Mesenchymal stem cell (in vitro differentiated cells and primary cell): ENCODE measurements at regions not wholly inside any gene's neighbourhood (a gene's known extent, or its start where the extent isn't known, plus 50 kb on each side); places are given as distances from the start of the nearest gene placed in this dataset.
A peak's percentile ranks its signal among the peaks of the same experiment; 100 is the strongest.

Source experiments
- DNase-seq: peaks from one replicate; pipeline ENCODE4 v3.0.0-alpha.2; 2013
- H2AFZ ChIP-seq: one replicate; pipeline ENCODE4 v1.6.1; 2013; ENCODE audit warnings: low read depth, mild to moderate bottlenecking, control low read depth, inconsistent platforms, low read length, moderate library complexity
- H2AK5ac ChIP-seq: 2 replicates; pipeline ENCODE4 v1.6.1; 2013; ENCODE audit warnings: low read length, moderate library complexity, mild to moderate bottlenecking, inconsistent platforms; ENCODE audit not compliant: severe bottlenecking
- H2BK120ac ChIP-seq: one replicate; pipeline ENCODE4 v1.6.1; 2013; ENCODE audit warnings: low read depth, mild to moderate bottlenecking, inconsistent platforms, low read length, moderate library complexity
- H2BK12ac ChIP-seq, 2 experiments: one replicate each; pipeline ENCODE4 v1.6.1; 2013; ENCODE audit warnings: inconsistent platforms in 2 of 2, low read length in 2 of 2, mild to moderate bottlenecking in 2 of 2, moderate library complexity in 2 of 2, control low read depth in 1 of 2
- H2BK15ac ChIP-seq: one replicate; pipeline ENCODE4 v1.6.1; 2013; ENCODE audit warnings: mild to moderate bottlenecking, low read depth, inconsistent platforms; ENCODE audit not compliant: poor library complexity, severe bottlenecking
- H2BK5ac ChIP-seq: 2 replicates; pipeline ENCODE4 v1.6.1; 2013; ENCODE audit warnings: low read depth, mild to moderate bottlenecking, low read length, control low read depth, inconsistent platforms; ENCODE audit not compliant: poor library complexity, severe bottlenecking
- H3K14ac ChIP-seq, 2 experiments: one replicate each; pipeline ENCODE4 v1.6.1; 2013; ENCODE audit warnings: inconsistent platforms in 2 of 2, low read length in 2 of 2, control low read depth in 1 of 2, mild to moderate bottlenecking in 1 of 2, moderate library complexity in 1 of 2
- H3K18ac ChIP-seq, 2 experiments: one replicate each; pipeline ENCODE4 v1.6.1; 2013; ENCODE audit warnings: inconsistent platforms in 2 of 2, low read length in 2 of 2, control low read depth in 1 of 2, low read depth in 1 of 2, mild to moderate bottlenecking in 1 of 2
- H3K23ac ChIP-seq, 2 experiments: one replicate each; pipeline ENCODE4 v1.6.1; 2013; ENCODE audit warnings: inconsistent platforms in 2 of 2, low read length in 2 of 2, mild to moderate bottlenecking in 2 of 2, moderate library complexity in 2 of 2, control low read depth in 1 of 2
- H3K27ac ChIP-seq: 2 replicates; pipeline ENCODE4 v1.5.1; 2013; ENCODE audit warnings: mild to moderate bottlenecking, moderate library complexity, low read length, control low read depth, inconsistent platforms; ENCODE audit not compliant: poor library complexity, severe bottlenecking
- H3K27me3 ChIP-seq, 2 experiments: 2 replicates each; pipeline versions ENCODE4 v1.6.1 to v1.7.0; 2013; ENCODE audit warnings: low read length in 2 of 2, mild to moderate bottlenecking in 2 of 2, moderate library complexity in 2 of 2, control low read depth in 1 of 2, inconsistent platforms in 1 of 2; ENCODE audit not compliant: control insufficient read depth in 1 of 2, insufficient read depth in 1 of 2
- H3K36me3 ChIP-seq, 2 experiments: 2 replicates each; pipeline versions ENCODE4 v1.6.1 to v1.7.0; 2013; ENCODE audit warnings: low read length in 2 of 2, control low read depth in 1 of 2, inconsistent platforms in 1 of 2, low read depth in 1 of 2, mild to moderate bottlenecking in 1 of 2; ENCODE audit not compliant: insufficient read depth in 2 of 2, control insufficient read depth in 1 of 2
- H3K4ac ChIP-seq, 2 experiments: one replicate each; pipeline ENCODE4 v1.6.1; 2013; ENCODE audit warnings: inconsistent platforms in 2 of 2, low read length in 2 of 2, mild to moderate bottlenecking in 2 of 2, moderate library complexity in 2 of 2, control low read depth in 1 of 2, low read depth in 1 of 2
- H3K4me1 ChIP-seq: 2 replicates; pipeline ENCODE4 v1.6.1; 2013; ENCODE audit warnings: low read depth, low read length, control low read depth; ENCODE audit not compliant: control insufficient read depth, insufficient read depth
- H3K4me2 ChIP-seq: 2 replicates; pipeline ENCODE4 v1.6.1; 2013; ENCODE audit warnings: low read length, mild to moderate bottlenecking, inconsistent platforms; ENCODE audit not compliant: poor library complexity, severe bottlenecking
- H3K4me3 ChIP-seq, 2 experiments: 2 replicates each; pipeline versions ENCODE4 v1.5.1 to v1.7.0; 2013; ENCODE audit warnings: low read length in 2 of 2, mild to moderate bottlenecking in 2 of 2, control low read depth in 1 of 2, low read depth in 1 of 2; ENCODE audit not compliant: insufficient read depth in 1 of 2
- H3K79me1 ChIP-seq: replicated peaks from 2 replicates; pipeline ENCODE4 v1.6.1; 2013; ENCODE audit warnings: mild to moderate bottlenecking, control low read depth, low read length, inconsistent platforms; ENCODE audit not compliant: poor library complexity, severe bottlenecking
- H3K9ac ChIP-seq: 2 replicates; pipeline ENCODE4 v1.7.0; 2013; ENCODE audit warnings: mild to moderate bottlenecking, low read length, moderate library complexity
- H3K9me3 ChIP-seq: 2 replicates; pipeline ENCODE4 v1.7.0; 2013; ENCODE audit warnings: mild to moderate bottlenecking, low read length; ENCODE audit not compliant: control insufficient read depth
- H4K8ac ChIP-seq: one replicate; pipeline ENCODE4 v1.6.1; 2013; ENCODE audit warnings: inconsistent platforms, mild to moderate bottlenecking, low read length, moderate library complexity
- H4K91ac ChIP-seq: one replicate; pipeline ENCODE4 v1.6.1; 2013; ENCODE audit warnings: mild to moderate bottlenecking, low read length, inconsistent platforms
- WGBS: methylation state at CpG from one replicate; pipeline ENCODE4 v1.1.7; 2013; ENCODE audit warnings: mixed read lengths; 5-methylcytosine and 5-hydroxymethylcytosine counted together

- no peaks in the 10 kb centered on the region for H3K36me3 ChIP-seq
- H2AFZ ChIP-seq, result peak overlapping the region; percentile 61
- H2BK15ac ChIP-seq, result no peak overlapping the region
- H3K14ac ChIP-seq, result peak overlapping the region in 1 of 2 experiments; percentile 71
- 98% methylated on average over 4 of the region's 4 CpGs for WGBS
- no peak overlapping the region for H4K91ac ChIP-seq
- H3K9me3 ChIP-seq, result no peaks in the 10 kb centered on the region
- H3K79me1 ChIP-seq, result no peaks in the 10 kb centered on the region
- no peak overlapping the region for H2AK5ac ChIP-seq
- no peak overlapping the region for H3K23ac ChIP-seq
- no peak overlapping the region for H2BK120ac ChIP-seq
- peak overlapping the region; percentile 84 for H3K9ac ChIP-seq
- no peak overlapping the region for H2BK5ac ChIP-seq
- H3K18ac ChIP-seq, result no peak overlapping the region
- H3K27me3 ChIP-seq, result no peaks in the 10 kb centered on the region
- no peak overlapping the region for H3K4ac ChIP-seq
- no peak overlapping the region for H3K27ac ChIP-seq
- H3K4me1 ChIP-seq, result no peaks in the 10 kb centered on the region
- H3K4me3 ChIP-seq, result no peak overlapping the region
- no peak overlapping the region for H4K8ac ChIP-seq
- H3K4me2 ChIP-seq, result no peak overlapping the region
- no peak for DNase-seq
- peak overlapping the region in 1 of 2 experiments; percentile 25 for H2BK12ac ChIP-seq
These were observed 81.1 kb upstream of the NEIL3 start for GRCh38 chr4:177228599-177228998.

- peak overlapping the region; percentile 6 for H3K27ac ChIP-seq
- H3K23ac ChIP-seq, result no peak overlapping the region
- peak overlapping the region in 1 of 2 experiments; percentile 71 for H3K4me3 ChIP-seq
- H2AK5ac ChIP-seq, result no peak overlapping the region
- no peak overlapping the region for H3K14ac ChIP-seq
- no peaks in the 10 kb centered on the region for H3K36me3 ChIP-seq
- no peak overlapping the region for H2BK120ac ChIP-seq
- H2BK15ac ChIP-seq, result no peak overlapping the region
- H3K4me1 ChIP-seq, result no peaks in the 10 kb centered on the region
- H2BK12ac ChIP-seq, result no peak overlapping the region
- DNase-seq, result peak; percentile 30
- H2BK5ac ChIP-seq, result no peak overlapping the region
- no peak overlapping the region for H3K18ac ChIP-seq
- H3K79me1 ChIP-seq, result no peaks in the 10 kb centered on the region
- no peaks in the 10 kb centered on the region for H3K9me3 ChIP-seq
- no peak overlapping the region for H4K8ac ChIP-seq
- H4K91ac ChIP-seq, result no peak overlapping the region
- H3K4me2 ChIP-seq, result no peak overlapping the region
- no peak overlapping the region for H3K4ac ChIP-seq
- 89% methylated on average over 5 of the region's 7 CpGs for WGBS
- peak overlapping the region; percentile 84 for H3K9ac ChIP-seq
- H2AFZ ChIP-seq, result no peak overlapping the region
- no peaks in the 10 kb centered on the region for H3K27me3 ChIP-seq
These were observed 80.3 kb upstream of the NEIL3 start for GRCh38 chr4:177229331-177229730.

- no peak overlapping the region for H4K8ac ChIP-seq
- H2AFZ ChIP-seq, result no peak overlapping the region
- H2BK12ac ChIP-seq, result no peak overlapping the region
- H2AK5ac ChIP-seq, result no peak overlapping the region
- DNase-seq, result no peak
- no peaks in the 10 kb centered on the region for H3K36me3 ChIP-seq
- H3K4ac ChIP-seq, result no peak overlapping the region
- no peak overlapping the region for H3K9ac ChIP-seq
- H3K27me3 ChIP-seq, result no peaks in the 10 kb centered on the region
- peaks cover 5% of the 10 kb centered on the region for H3K4me1 ChIP-seq
- H3K4me2 ChIP-seq, result no peak overlapping the region
- H3K27ac ChIP-seq, result no peak overlapping the region
- no peak overlapping the region for H3K18ac ChIP-seq
- no peak overlapping the region for H3K23ac ChIP-seq
- no peak overlapping the region for H4K91ac ChIP-seq
- H2BK15ac ChIP-seq, result no peak overlapping the region
- H3K4me3 ChIP-seq, result no peak overlapping the region
- H2BK5ac ChIP-seq, result no peak overlapping the region
- no peak overlapping the region for H2BK120ac ChIP-seq
- no peaks in the 10 kb centered on the region for H3K9me3 ChIP-seq
- H3K14ac ChIP-seq, result no peak overlapping the region
- H3K79me1 ChIP-seq, result no peaks in the 10 kb centered on the region
These were observed 77.2 kb upstream of the NEIL3 start for GRCh38 chr4:177232473-177232872.

- Histone ChIP-seq H3K79me1 (no peaks in the 10 kb centered on the region), H3K27me3 (no peaks in the 10 kb centered on the region), H3K4ac (no peak overlapping the region), H2BK12ac (no peak overlapping the region), H2BK120ac (no peak overlapping the region), H3K23ac (no peak overlapping the region), H3K36me3 (no peaks in the 10 kb centered on the region), H4K8ac (no peak overlapping the region), H4K91ac (no peak overlapping the region), H2AK5ac (no peak overlapping the region), H3K4me3 (no peak overlapping the region), H3K27ac (peak overlapping the region; percentile 36), H2AFZ (no peak overlapping the region), H3K9ac (peak overlapping the region; percentile 46), H3K14ac (no peak overlapping the region), H3K4me2 (no peak overlapping the region), H3K4me1 (peaks cover 8% of the 10 kb centered on the region), H2BK5ac (no peak overlapping the region), H3K18ac (no peak overlapping the region), H3K9me3 (no peaks in the 10 kb centered on the region), H2BK15ac (no peak overlapping the region)
- WGBS, result no CpG with 5 or more reads among the region's 1 CpG
- peak; percentile 52 for DNase-seq
These were observed 74.6 kb upstream of the NEIL3 start for GRCh38 chr4:177235026-177235425.
